ENCODE measurements at regions not wholly inside any gene's neighbourhood (a gene's known extent, or its start where the extent isn't known, plus 50 kb on each side); places are given as distances from the start of the nearest gene placed in this dataset.

DNA sequence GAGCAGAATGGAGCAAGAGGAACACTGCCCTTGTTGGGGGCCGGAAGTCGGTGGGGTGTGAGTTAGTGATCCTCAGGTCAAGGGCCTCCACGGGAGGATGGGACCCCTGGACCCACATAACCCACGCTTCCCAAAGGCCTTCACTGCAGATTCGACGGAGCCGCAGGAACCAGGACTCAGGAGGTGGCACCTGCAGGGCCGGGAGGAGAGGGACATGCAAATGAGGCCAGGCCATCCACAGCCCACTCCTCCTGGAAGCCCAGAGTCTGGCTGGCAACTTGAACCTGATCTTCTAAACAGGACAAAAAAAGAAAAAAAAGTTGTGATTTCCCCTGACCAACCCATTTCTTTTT, 299.9 kb downstream of the SOX9 start:
- H3K4me1 Mint-ChIP-seq (ENCODE audit: low read depth), result peaks cover 6% of the 10 kb centered on the region
- H3K9me3 Mint-ChIP-seq (ENCODE audit: insufficient read depth), result no peaks in the 10 kb centered on the region
- no peak overlapping the region for H3K27ac Mint-ChIP-seq
- no peaks in the 10 kb centered on the region for H3K36me3 Mint-ChIP-seq (ENCODE audit: low read depth)
- no peak overlapping the region for H3K4me3 Mint-ChIP-seq
- no peak for DNase-seq
- POLR2A ChIA-PET, result no interaction called here
- no peaks in the 10 kb centered on the region for H3K27me3 Mint-ChIP-seq (ENCODE audit: low read depth)
- ATAC-seq, result no peak
- CTCF ChIA-PET, result no interaction called here

DNA sequence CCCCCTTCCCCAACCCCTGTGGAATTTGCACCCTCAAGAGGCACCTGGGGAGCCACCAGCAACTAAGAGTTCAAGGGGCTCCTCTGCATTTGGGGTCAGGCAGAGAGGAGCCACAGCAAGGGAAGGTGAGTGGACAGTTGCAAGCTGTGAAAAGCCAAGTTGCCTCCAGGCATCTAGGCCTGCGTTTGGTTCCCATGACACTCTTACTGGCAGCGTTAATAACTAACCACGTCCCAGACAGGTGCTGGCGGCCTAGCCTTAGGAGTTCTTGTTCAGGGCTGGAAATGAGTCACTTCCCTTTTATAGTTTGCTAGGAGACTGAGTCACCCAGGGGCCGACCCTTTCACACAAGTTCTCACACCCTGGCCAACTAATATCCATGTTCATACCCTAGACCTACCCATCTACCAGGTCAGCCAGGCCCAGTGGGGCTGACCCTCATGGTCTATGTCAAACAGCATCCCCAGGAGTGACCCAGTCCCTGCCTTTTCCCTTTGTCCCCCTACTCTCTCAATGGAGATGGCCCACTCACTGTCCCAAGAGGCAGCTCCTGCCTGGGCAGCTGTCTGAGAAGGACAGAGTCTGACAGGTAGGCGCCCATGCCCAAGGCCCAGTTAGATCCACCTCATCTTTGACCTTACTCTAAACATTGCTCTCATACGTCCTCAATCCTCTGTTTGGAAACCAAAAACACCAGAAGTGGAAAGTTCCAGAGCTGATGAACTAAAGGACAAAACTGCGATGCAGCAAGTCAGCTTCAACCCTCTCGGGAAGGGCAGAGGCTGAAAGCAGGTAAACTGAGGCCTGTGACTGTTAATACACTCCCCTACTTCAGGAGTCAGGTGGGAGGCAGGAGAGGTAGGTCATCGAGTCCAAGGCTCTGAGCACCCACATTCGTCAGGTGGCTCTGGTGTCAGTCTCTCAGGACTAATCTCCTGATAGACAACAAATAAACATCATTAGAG, 300.6 kb downstream of the SOX9 start:
- ATAC-seq, result peak; percentile 60
- no peak overlapping the region for H3K27ac Mint-ChIP-seq
- H3K36me3 Mint-ChIP-seq (ENCODE audit: low read depth), result no peaks in the 10 kb centered on the region
- H3K4me1 Mint-ChIP-seq (ENCODE audit: low read depth), result peaks cover 6% of the 10 kb centered on the region
- no peaks in the 10 kb centered on the region for H3K9me3 Mint-ChIP-seq (ENCODE audit: insufficient read depth)
- no peak overlapping the region for H3K4me3 Mint-ChIP-seq
- no peaks in the 10 kb centered on the region for H3K27me3 Mint-ChIP-seq (ENCODE audit: low read depth)
- DNase-seq, result peak; percentile 24
- CTCF ChIA-PET, result no interaction called here
- POLR2A ChIA-PET, result no interaction called here

DNA sequence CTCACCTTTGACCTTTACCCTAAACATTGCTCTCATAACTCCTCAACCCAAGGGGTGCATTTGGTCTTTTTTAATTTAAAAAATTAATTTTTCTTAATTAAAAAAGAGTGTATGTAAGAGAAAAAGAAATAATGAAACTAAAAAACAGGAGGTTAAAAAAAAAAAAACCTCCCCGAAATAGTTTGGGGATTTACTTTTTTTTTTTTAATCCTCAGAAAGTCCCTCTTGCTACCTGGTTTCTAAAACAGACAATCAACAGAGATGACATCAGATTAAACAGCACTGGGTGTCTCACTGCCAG, 301.3 kb downstream of the SOX9 start:
- no peaks in the 10 kb centered on the region for H3K27me3 Mint-ChIP-seq (ENCODE audit: low read depth)

DNA sequence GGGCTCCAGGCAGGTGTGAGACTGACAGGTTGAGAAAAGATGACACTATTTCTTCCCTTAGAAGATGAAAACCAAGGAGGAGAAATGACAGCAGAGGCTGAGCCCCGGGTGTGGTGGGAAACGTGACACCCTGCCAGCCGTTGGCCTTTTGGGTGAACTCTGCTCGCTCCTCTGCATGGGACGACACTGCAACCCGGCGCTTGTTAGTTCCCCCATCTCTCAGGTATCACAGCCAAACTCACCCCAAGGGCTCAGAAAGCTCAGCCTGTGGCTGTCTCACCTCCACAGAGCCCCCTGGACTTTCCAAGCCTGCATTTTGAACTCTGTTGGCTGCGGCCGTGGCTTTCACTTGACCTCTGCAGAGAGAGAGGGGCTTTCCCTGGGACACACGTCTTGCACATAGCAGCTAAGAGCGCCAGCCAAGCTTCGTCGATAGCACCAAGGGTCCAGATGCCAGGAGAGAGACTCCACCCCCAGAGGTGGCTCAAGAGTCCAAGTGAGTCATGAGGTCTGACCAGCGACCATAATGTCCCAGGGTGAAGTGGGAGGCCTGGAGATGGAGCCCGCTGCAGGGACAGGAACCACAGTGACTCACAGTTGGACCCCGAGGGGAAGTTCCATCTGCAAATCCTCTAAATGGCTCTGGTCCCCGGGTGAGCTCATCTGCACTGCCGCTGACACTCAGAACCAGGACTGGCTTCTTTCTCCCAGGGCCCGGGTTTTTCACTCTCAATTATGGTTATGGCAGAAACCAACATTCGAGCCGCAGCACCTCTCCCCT, 301.9 kb downstream of the SOX9 start:
- ChIA-PET CTCF (no interaction called here), POLR2A (no interaction called here)
- H3K4me1 Mint-ChIP-seq (ENCODE audit: low read depth), result peaks cover 6% of the 10 kb centered on the region
- no peaks in the 10 kb centered on the region for H3K9me3 Mint-ChIP-seq (ENCODE audit: insufficient read depth)
- DNase-seq (no peak), ATAC-seq (no peak)
- H3K4me3 Mint-ChIP-seq, result no peak overlapping the region
- no peaks in the 10 kb centered on the region for H3K36me3 Mint-ChIP-seq (ENCODE audit: low read depth)
- no peaks in the 10 kb centered on the region for H3K27me3 Mint-ChIP-seq (ENCODE audit: low read depth)
- no peak overlapping the region for H3K27ac Mint-ChIP-seq

More for the DNA sequence above, 301.3 kb downstream of the SOX9 start:
- H3K4me3 Mint-ChIP-seq, result no peak overlapping the region
- peaks cover 6% of the 10 kb centered on the region for H3K4me1 Mint-ChIP-seq (ENCODE audit: low read depth)
- ATAC-seq, result no peak
- no peak for DNase-seq
- no peaks in the 10 kb centered on the region for H3K9me3 Mint-ChIP-seq (ENCODE audit: insufficient read depth)
- CTCF ChIA-PET, result no interaction called here
- H3K27ac Mint-ChIP-seq, result no peak overlapping the region
- POLR2A ChIA-PET, result no interaction called here
- H3K36me3 Mint-ChIP-seq (ENCODE audit: low read depth), result no peaks in the 10 kb centered on the region

GRCh38 chr17:72423286-72423589, 302.4 kb downstream of the SOX9 start:
- ChIA-PET POLR2A (no interaction called here), CTCF (no interaction called here)
- no peak for ATAC-seq
- H3K4me3 Mint-ChIP-seq, result no peak overlapping the region
- no peak for DNase-seq
- no peaks in the 10 kb centered on the region for H3K9me3 Mint-ChIP-seq (ENCODE audit: insufficient read depth)
- H3K4me1 Mint-ChIP-seq (ENCODE audit: low read depth), result peaks cover 6% of the 10 kb centered on the region
- no peaks in the 10 kb centered on the region for H3K27me3 Mint-ChIP-seq (ENCODE audit: low read depth)
- H3K36me3 Mint-ChIP-seq (ENCODE audit: low read depth), result no peaks in the 10 kb centered on the region
- H3K27ac Mint-ChIP-seq, result no peak overlapping the region

DNA sequence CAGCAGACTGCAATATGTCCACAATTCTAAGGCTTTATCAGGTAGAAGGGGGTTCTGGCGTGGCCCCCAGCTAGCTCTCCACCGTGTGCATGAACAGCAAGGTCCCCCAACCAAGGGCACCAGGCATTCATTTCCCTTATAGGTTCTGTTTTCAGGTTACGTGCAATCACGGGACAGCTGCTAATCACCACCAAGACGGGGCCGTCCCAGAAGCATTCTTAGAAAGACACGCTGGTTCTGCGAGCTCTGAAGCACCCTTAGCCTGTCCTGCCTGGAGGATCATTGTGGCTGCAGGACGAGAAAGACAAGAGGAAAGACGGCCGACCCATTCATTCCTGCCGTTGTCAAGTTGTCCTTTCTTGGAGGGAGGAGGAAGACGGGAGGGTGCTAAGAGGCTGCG, 302.9 kb downstream of the SOX9 start:
- Mint-ChIP-seq H3K27ac (no peak overlapping the region), H3K27me3 (ENCODE audit: low read depth) (no peaks in the 10 kb centered on the region), H3K4me1 (ENCODE audit: low read depth) (peaks cover 6% of the 10 kb centered on the region), H3K4me3 (no peak overlapping the region), H3K9me3 (ENCODE audit: insufficient read depth) (no peaks in the 10 kb centered on the region), H3K36me3 (ENCODE audit: low read depth) (no peaks in the 10 kb centered on the region)
- ChIA-PET POLR2A (no interaction called here), CTCF (no interaction called here)
- ATAC-seq, result no peak
- DNase-seq, result no peak

DNA sequence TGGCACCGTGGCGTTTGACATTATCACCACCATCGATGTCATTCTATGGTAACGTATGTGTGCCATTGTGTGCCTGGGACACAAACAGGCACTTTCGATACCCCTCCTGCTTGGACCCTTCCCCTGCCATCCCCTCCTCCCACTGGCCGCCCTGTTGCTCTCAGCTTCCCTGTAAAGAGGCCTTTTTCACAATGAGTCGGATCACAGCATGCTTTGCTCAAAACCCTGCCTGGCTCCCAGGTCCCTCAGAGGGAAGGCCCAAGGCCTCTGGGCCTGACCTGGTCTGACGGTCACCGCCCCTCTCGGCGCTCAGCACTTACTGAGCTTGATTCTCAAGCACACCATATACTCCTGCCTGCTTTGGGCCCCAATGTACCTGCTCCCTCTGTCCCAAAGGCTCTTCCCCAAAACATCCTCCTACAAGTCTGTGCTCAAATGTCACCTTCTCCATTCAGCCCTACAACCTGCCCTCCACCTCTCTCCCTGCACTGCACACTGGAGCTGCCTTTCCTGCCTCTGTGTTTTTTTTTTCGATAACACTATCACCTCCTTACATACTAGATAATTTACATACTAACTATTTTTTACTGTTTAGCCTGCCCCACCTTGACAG, 303.8 kb downstream of the SOX9 start:
- CTCF ChIA-PET, result no interaction called here
- no peak overlapping the region for H3K27ac Mint-ChIP-seq
- ATAC-seq, result no peak

DNA sequence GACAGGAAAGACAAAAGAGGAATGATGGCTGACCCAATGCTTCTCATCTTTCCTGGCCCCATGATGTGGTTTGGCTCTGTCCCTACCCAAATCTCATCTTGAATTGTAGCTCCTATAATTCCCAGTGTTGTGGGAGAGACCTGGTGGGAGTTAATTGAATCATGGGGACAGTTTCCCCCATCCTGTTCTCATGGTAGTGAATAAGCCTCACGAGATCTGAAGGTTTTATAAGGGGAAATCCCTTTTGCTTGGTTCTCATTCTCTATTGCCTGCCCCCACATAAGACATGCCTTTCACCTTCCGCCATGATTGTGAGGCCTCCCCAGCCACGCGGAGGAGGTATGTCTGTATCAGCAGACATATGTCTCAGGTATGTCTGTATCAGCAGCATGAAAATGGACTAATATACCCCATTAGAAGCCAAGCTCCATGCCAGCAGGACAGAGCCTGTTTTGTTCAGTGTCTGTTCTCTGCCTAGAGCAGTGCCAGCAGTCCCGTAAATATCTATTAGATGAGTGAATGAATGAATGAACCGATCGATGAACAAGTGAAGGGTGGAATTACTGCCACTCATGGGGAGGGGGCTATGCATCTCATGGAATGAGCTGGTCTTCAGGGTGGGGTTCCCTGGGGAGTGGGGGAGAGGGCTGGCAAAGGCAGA, 304.4 kb downstream of the SOX9 start:
- DNase-seq, result no peak
- Mint-ChIP-seq H3K36me3 (ENCODE audit: low read depth) (no peaks in the 10 kb centered on the region), H3K27ac (no peak overlapping the region), H3K9me3 (ENCODE audit: insufficient read depth) (no peaks in the 10 kb centered on the region), H3K4me3 (no peak overlapping the region), H3K4me1 (ENCODE audit: low read depth) (peaks cover 6% of the 10 kb centered on the region), H3K27me3 (ENCODE audit: low read depth) (no peaks in the 10 kb centered on the region)
- ChIA-PET POLR2A (no interaction called here), CTCF (no interaction called here)
- no peak for ATAC-seq

More for the DNA sequence above, 303.8 kb downstream of the SOX9 start:
- POLR2A ChIA-PET, result interaction anchor here (0.6 kb wide), 1 partner anchor 1490 kb away, joined by 3 read pairs; no protein-coding TSS in a partner anchor
- H3K9me3 Mint-ChIP-seq (ENCODE audit: insufficient read depth), result no peaks in the 10 kb centered on the region
- peaks cover 6% of the 10 kb centered on the region for H3K4me1 Mint-ChIP-seq (ENCODE audit: low read depth)
- no peaks in the 10 kb centered on the region for H3K27me3 Mint-ChIP-seq (ENCODE audit: low read depth)
- DNase-seq, result no peak
- H3K36me3 Mint-ChIP-seq (ENCODE audit: low read depth), result no peaks in the 10 kb centered on the region
- no peak overlapping the region for H3K4me3 Mint-ChIP-seq

GRCh38 chr17:72425794-72426168, 305.0 kb downstream of the SOX9 start:
- Mint-ChIP-seq H3K4me3 (no peak overlapping the region), H3K9me3 (ENCODE audit: insufficient read depth) (no peaks in the 10 kb centered on the region), H3K27me3 (ENCODE audit: low read depth) (no peaks in the 10 kb centered on the region), H3K4me1 (ENCODE audit: low read depth) (peaks cover 6% of the 10 kb centered on the region), H3K27ac (no peak overlapping the region), H3K36me3 (ENCODE audit: low read depth) (no peaks in the 10 kb centered on the region)
- CTCF ChIA-PET, result no interaction called here
- POLR2A ChIA-PET, result no interaction called here
- DNase-seq, result no peak
- ATAC-seq, result no peak

DNA sequence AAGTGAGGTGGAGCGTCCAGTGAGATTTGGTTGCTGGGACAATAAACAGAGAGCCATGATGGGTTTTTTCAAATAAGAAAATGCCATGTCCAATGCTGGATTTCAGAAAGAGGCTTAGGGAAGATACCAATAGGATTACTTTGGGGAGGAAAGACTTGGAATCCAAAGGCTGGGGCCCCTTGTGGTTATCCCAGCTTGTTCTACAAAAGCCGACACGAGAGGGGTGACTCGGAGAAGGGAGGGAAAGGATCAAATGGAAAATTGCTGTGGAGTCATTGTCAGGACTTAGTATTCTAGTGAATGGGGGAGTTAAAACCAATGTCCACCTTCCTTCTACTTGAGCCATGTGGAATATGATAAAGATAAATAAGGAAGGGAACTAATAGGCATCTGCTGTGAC, 305.5 kb downstream of the SOX9 start:
- no peak for ATAC-seq
- ChIA-PET CTCF (no interaction called here), POLR2A (no interaction called here)
- no peak for DNase-seq
- no peaks in the 10 kb centered on the region for H3K27me3 Mint-ChIP-seq (ENCODE audit: low read depth)
- H3K9me3 Mint-ChIP-seq (ENCODE audit: insufficient read depth), result no peaks in the 10 kb centered on the region
- H3K4me1 Mint-ChIP-seq (ENCODE audit: low read depth), result peaks cover 6% of the 10 kb centered on the region
- H3K27ac Mint-ChIP-seq, result no peak overlapping the region
- H3K36me3 Mint-ChIP-seq (ENCODE audit: low read depth), result no peaks in the 10 kb centered on the region
- no peak overlapping the region for H3K4me3 Mint-ChIP-seq

DNA sequence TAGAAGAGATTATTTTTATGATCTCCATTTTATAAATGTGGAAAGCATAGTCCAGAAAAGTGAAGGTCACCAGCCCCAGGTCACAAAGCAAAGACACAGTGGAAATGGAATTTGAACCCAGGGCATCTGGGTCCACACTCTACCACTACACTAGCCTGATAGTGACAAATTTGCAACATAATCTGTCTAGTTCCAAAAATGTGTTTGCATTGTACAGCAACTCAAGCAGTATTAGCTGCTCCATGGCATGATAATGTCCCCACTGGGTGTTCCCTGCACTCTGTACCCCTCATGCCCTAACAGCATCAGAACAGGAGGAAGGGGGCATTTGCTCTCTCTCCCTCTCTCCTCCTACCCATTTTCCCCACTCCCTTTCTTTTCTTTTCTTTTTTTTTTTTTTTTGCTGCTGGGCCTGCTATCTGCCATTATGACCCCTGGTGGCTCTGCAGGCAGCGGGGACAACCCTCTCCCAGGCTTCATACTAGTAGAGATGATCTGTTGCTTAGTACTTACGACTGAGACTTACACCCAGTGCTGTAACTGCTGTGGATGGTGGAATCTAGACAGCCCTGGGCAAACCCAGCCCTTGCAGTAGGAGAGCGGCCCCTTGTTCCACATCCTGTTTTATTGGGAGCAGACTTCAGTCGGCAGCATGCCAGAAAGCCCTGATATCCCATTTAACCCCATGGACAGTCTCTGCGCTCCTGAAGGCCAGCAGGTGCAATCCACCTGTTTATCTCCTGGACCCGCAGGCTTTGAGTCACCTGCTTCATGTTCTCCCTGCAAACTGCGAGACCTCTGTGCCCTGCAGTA, 306.3 kb downstream of the SOX9 start:
- H3K9me3 Mint-ChIP-seq (ENCODE audit: insufficient read depth), result no peaks in the 10 kb centered on the region
- DNase-seq, result no peak
- no peaks in the 10 kb centered on the region for H3K36me3 Mint-ChIP-seq (ENCODE audit: low read depth)
- CTCF ChIA-PET, result no interaction called here
- ATAC-seq, result no peak
- no peaks in the 10 kb centered on the region for H3K4me1 Mint-ChIP-seq (ENCODE audit: low read depth)
- H3K27me3 Mint-ChIP-seq (ENCODE audit: low read depth), result no peaks in the 10 kb centered on the region
- H3K4me3 Mint-ChIP-seq, result no peak overlapping the region
- H3K27ac Mint-ChIP-seq, result no peak overlapping the region
- POLR2A ChIA-PET, result no interaction called here

- H3K9me3 Mint-ChIP-seq (ENCODE audit: insufficient read depth), result no peaks in the 10 kb centered on the region
- H3K27me3 Mint-ChIP-seq (ENCODE audit: low read depth), result no peaks in the 10 kb centered on the region
- H3K27ac Mint-ChIP-seq, result no peak overlapping the region
- ChIA-PET CTCF (no interaction called here), POLR2A (no interaction called here)
- ATAC-seq (no peak), DNase-seq (no peak)
- no peaks in the 10 kb centered on the region for H3K4me1 Mint-ChIP-seq (ENCODE audit: low read depth)
- no peaks in the 10 kb centered on the region for H3K36me3 Mint-ChIP-seq (ENCODE audit: low read depth)
- no peak overlapping the region for H3K4me3 Mint-ChIP-seq
Observed at GRCh38 chr17:72427761-72428109, 306.9 kb downstream of the SOX9 start.
